GM12874 (cell line): ENCODE measurements at regions not wholly inside any gene's neighbourhood (a gene's known extent, or its start where the extent isn't known, plus 50 kb on each side); places are given as distances from the start of the nearest gene placed in this dataset.

Experiments
- TF ChIP-seq, protein P1 (sequence below): IDR thresholded peaks from 2 replicates; pipeline ENCODE4 v1.5.1; 2011; ENCODE audit warnings: low read depth, mild to moderate bottlenecking, control low read depth, low read length, moderate library complexity; ENCODE audit not compliant: insufficient read depth

DNA sequence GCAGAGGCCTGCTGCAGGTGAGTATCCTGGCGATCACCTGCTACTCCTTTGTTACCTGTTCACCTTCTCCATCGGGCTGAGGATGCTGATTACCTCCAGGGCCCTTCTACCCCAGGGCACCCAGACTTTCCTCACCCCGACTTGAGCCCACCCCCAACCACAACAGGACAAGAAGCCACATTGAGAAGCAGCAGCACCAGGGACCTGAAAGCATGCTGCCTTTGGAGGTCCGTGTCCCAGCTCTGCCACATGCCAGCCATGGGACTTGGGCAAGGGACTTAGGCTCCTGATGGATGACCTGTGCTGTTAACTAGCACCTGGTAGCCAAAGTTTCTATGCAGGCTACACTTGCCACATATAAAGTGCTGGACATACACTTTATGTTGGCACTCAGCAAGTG is 89.7 kb downstream of the CPZ start:
- TF ChIP-seq, protein P1, sequence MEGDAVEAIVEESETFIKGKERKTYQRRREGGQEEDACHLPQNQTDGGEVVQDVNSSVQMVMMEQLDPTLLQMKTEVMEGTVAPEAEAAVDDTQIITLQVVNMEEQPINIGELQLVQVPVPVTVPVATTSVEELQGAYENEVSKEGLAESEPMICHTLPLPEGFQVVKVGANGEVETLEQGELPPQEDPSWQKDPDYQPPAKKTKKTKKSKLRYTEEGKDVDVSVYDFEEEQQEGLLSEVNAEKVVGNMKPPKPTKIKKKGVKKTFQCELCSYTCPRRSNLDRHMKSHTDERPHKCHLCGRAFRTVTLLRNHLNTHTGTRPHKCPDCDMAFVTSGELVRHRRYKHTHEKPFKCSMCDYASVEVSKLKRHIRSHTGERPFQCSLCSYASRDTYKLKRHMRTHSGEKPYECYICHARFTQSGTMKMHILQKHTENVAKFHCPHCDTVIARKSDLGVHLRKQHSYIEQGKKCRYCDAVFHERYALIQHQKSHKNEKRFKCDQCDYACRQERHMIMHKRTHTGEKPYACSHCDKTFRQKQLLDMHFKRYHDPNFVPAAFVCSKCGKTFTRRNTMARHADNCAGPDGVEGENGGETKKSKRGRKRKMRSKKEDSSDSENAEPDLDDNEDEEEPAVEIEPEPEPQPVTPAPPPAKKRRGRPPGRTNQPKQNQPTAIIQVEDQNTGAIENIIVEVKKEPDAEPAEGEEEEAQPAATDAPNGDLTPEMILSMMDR, result no peak

GRCh38 chr4:8681391-8681790 is 88.8 kb downstream of the CPZ start:
- TF ChIP-seq, protein P1, result no peak

DNA sequence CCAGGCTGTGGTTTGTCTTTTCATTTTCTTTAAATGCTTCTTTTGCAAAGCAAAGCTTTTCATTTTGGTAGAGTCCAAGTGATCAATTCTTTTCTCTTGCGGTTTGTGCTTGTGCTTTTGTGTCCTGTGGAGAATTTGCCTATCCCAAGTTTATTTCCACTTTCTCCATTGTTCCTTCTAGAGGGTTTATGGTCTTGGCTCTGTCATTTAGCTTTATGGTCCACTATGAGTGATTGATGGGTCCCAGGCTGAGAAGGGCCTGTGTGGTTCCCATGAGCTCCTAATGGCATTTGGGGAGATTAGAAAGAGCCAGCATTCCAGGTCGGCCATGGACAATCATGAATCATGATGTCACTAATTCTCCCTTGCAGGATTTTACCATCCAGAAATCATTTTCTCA is 86.5 kb downstream of the CPZ start:
- TF ChIP-seq, protein P1, result no peak

GRCh38 chr4:8676676-8677075 is 84.1 kb downstream of the CPZ start:
- TF ChIP-seq, protein P1, result no peak

- TF ChIP-seq, protein P1, result no peak
Measured at GRCh38 chr4:8675906-8676305, 83.3 kb downstream of the CPZ start.

GRCh38 chr4:8675383-8675782 is 82.8 kb downstream of the CPZ start:
- TF ChIP-seq, protein P1, result no peak

DNA sequence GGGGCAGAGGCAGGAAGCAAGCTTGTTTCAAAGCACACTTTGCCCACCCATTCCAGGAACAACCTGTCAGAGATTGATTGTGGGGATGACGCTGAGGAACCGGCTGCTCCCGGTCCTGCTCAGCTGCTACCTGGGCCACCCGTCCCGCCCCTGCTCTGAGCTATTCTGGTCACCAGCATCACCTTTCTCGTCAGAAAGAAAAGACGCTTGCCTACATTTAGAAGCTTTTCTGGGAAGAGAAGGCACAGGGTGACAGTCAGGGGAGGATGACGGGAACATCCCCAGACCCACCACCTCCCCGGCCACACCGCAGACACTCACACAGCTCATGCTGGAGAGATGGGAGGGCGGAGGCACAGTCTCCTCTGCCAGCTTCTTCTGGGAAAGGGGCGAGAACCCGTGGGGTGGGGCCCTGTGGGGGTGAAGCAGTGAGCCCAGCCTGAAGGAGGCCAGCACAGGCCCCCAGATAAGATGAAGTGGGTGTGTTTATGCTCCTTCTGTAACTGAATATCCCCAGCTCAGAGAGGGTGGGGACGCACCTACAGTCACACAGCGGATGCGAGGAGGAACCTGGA is 81.8 kb downstream of the CPZ start:
- TF ChIP-seq, protein P1, result no peak
